PC-3 (cell line): ENCODE measurements at regions not wholly inside any gene's neighbourhood (a gene's known extent, or its start where the extent isn't known, plus 50 kb on each side); places are given as distances from the start of the nearest gene placed in this dataset.
"Not testable (repeated sequence)": the region's sequence is repeated elsewhere in the genome, so short reads cannot be mapped to it uniquely, and the experiment has no call there.

Experiments used
- EZH2 ChIP-seq: fragments of 300-600 bp; sonication (generic); IDR thresholded peaks from one replicate; pipeline ENCODE4 v1.6.1; 2017; ENCODE audit warnings: antibody characterized with exemption, mild to moderate bottlenecking, low read length; ENCODE audit not compliant: unreplicated experiment
- TF ChIP-seq, protein P1 (sequence below): fragments of 300-600 bp; sonication (generic); conservative IDR thresholded peaks from 2 replicates; pipeline ENCODE4 v1.5.1; 2017; ENCODE audit warnings: antibody characterized with exemption, low read depth, mild to moderate bottlenecking, low read length

GRCh38 chr5:21571196-21571595 is 1281.9 kb downstream of the CDH12 start:
- TF ChIP-seq, protein P1, sequence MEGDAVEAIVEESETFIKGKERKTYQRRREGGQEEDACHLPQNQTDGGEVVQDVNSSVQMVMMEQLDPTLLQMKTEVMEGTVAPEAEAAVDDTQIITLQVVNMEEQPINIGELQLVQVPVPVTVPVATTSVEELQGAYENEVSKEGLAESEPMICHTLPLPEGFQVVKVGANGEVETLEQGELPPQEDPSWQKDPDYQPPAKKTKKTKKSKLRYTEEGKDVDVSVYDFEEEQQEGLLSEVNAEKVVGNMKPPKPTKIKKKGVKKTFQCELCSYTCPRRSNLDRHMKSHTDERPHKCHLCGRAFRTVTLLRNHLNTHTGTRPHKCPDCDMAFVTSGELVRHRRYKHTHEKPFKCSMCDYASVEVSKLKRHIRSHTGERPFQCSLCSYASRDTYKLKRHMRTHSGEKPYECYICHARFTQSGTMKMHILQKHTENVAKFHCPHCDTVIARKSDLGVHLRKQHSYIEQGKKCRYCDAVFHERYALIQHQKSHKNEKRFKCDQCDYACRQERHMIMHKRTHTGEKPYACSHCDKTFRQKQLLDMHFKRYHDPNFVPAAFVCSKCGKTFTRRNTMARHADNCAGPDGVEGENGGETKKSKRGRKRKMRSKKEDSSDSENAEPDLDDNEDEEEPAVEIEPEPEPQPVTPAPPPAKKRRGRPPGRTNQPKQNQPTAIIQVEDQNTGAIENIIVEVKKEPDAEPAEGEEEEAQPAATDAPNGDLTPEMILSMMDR: not testable (repeated sequence)
- not testable (repeated sequence) for TF ChIP-seq EZH2
